Smooth muscle cell (in vitro differentiated cells): ENCODE measurements at regions not wholly inside any gene's neighbourhood (a gene's known extent, or its start where the extent isn't known, plus 50 kb on each side); places are given as distances from the start of the nearest gene placed in this dataset.

ENCODE experiments used
- DNase-seq: peaks from one replicate; lab custom pipeline; 2025; ENCODE audit not compliant: unreplicated experiment; lab: John Stamatoyannopoulos, UW
- H2AFZ ChIP-seq: fragments of 200-600 bp; sonication (generic); 2 replicates; pipeline ENCODE4 v1.6.0; 2016; ENCODE audit warnings: antibody characterized with exemption, low read depth, mild to moderate bottlenecking
- H3F3A ChIP-seq: fragments of 200-600 bp; sonication (generic); 2 replicates; pipeline ENCODE4 v1.6.0; 2017; ENCODE audit warnings: antibody characterized with exemption, low read depth
- H3K27ac ChIP-seq: fragments of 200-600 bp; sonication (generic); 2 replicates; pipeline ENCODE4 v1.5.1; 2016; ENCODE audit warnings: low read depth, mild to moderate bottlenecking
- H3K27me3 ChIP-seq: fragments of 200-600 bp; sonication (generic); 2 replicates; pipeline ENCODE4 v1.6.1; 2016; ENCODE audit warnings: low read depth, mild to moderate bottlenecking
- H3K36me3 ChIP-seq: fragments of 200-600 bp; sonication (generic); 2 replicates; pipeline ENCODE4 v1.5.1; 2016; ENCODE audit warnings: low read depth
- H3K4me1 ChIP-seq: fragments of 200-600 bp; sonication (generic); 2 replicates; pipeline ENCODE4 v1.5.1; 2016; ENCODE audit warnings: low read depth
- H3K4me2 ChIP-seq: fragments of 200-600 bp; sonication (generic); 2 replicates; pipeline ENCODE4 v1.6.0; 2016; ENCODE audit warnings: mild to moderate bottlenecking
- H3K4me3 ChIP-seq: fragments of 200-600 bp; sonication (generic); 2 replicates; pipeline ENCODE4 v1.5.1; 2016; ENCODE audit warnings: mild to moderate bottlenecking
- H3K79me2 ChIP-seq: fragments of 200-600 bp; sonication (generic); 2 replicates; pipeline ENCODE4 v1.6.0; 2016; ENCODE audit warnings: low read depth, mild to moderate bottlenecking
- H3K9ac ChIP-seq: fragments of 200-600 bp; sonication (generic); 2 replicates; pipeline ENCODE4 v1.6.0; 2016; ENCODE audit warnings: low read depth
- H3K9me3 ChIP-seq: fragments of 200-600 bp; sonication (generic); replicated peaks from 2 replicates; pipeline ENCODE4 v1.5.1; 2016; ENCODE audit warnings: low read depth
- H4K20me1 ChIP-seq: fragments of 200-600 bp; sonication (generic); 2 replicates; pipeline ENCODE4 v1.6.0; 2016; ENCODE audit warnings: low read depth
- WGBS: methylation state at CpG from one replicate; pipeline ENCODE4 v1.1.7; 2016; ENCODE audit warnings: low lambda C conversion rate; 5-methylcytosine and 5-hydroxymethylcytosine counted together
- TF ChIP-seq, protein P1 (sequence below): fragments of 200-600 bp; sonication (generic); IDR thresholded peaks from 2 replicates; pipeline ENCODE4 v1.5.1; 2017; ENCODE audit warnings: borderline replicate concordance, mild to moderate bottlenecking, antibody characterized with exemption; ENCODE audit not compliant: insufficient read depth, poor library complexity, severe bottlenecking

DNA sequence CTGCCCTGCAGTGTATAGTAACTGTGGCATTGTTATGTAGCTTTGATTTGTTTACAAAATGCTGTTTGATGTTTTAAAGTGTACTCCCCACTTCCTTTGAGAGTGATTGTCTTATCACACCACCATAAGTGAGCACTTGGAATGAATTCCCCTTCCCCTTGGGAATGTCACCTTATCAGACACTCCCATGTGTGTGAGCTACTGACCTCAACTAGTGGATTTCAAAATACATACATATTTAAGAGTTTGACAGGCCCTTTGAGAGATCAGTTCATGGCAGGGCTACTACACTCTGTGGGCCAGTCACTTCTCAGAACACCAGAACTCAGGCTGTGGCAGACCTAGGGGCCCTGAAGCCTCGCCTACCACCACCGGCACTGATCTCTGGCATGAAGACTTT is 547.6 kb downstream of the NR2F2 start:
- Histone ChIP-seq H3K9me3 (no peaks in the 10 kb centered on the region), H3K4me2 (no peak overlapping the region), H3K27me3 (peaks cover 7% of the 10 kb centered on the region), H3K4me1 (no peaks in the 10 kb centered on the region), H3K79me2 (no peaks in the 10 kb centered on the region), H3F3A (no peaks in the 10 kb centered on the region), H3K27ac (no peak overlapping the region), H4K20me1 (no peaks in the 10 kb centered on the region), H2AFZ (no peak overlapping the region), H3K36me3 (no peaks in the 10 kb centered on the region), H3K4me3 (no peak overlapping the region), H3K9ac (no peak overlapping the region)
- TF ChIP-seq, protein P1, sequence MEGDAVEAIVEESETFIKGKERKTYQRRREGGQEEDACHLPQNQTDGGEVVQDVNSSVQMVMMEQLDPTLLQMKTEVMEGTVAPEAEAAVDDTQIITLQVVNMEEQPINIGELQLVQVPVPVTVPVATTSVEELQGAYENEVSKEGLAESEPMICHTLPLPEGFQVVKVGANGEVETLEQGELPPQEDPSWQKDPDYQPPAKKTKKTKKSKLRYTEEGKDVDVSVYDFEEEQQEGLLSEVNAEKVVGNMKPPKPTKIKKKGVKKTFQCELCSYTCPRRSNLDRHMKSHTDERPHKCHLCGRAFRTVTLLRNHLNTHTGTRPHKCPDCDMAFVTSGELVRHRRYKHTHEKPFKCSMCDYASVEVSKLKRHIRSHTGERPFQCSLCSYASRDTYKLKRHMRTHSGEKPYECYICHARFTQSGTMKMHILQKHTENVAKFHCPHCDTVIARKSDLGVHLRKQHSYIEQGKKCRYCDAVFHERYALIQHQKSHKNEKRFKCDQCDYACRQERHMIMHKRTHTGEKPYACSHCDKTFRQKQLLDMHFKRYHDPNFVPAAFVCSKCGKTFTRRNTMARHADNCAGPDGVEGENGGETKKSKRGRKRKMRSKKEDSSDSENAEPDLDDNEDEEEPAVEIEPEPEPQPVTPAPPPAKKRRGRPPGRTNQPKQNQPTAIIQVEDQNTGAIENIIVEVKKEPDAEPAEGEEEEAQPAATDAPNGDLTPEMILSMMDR, result no peak
- WGBS, result 97% methylated on average over 2 of the region's 2 CpGs
- no peak for DNase-seq

GRCh38 chr15:96882121-96882772 is 551.7 kb downstream of the NR2F2 start:
- no peak overlapping the region for H3K9ac ChIP-seq
- peak overlapping the region; percentile 45 for H2AFZ ChIP-seq
- H3K4me1 ChIP-seq, result no peaks in the 10 kb centered on the region
- no peaks in the 10 kb centered on the region for H3K9me3 ChIP-seq
- H3K79me2 ChIP-seq, result no peaks in the 10 kb centered on the region
- TF ChIP-seq, protein P1, result no peak
- H3K27ac ChIP-seq, result no peak overlapping the region
- H3K36me3 ChIP-seq, result no peaks in the 10 kb centered on the region
- H3K27me3 ChIP-seq, result peaks cover 4% of the 10 kb centered on the region
- H3F3A ChIP-seq, result no peaks in the 10 kb centered on the region
- peak overlapping the region; percentile 40 for H3K4me2 ChIP-seq
- no peaks in the 10 kb centered on the region for H4K20me1 ChIP-seq
- 48% methylated on average over 4 of the region's 4 CpGs for WGBS
- no peak overlapping the region for H3K4me3 ChIP-seq
- DNase-seq, result no peak

- TF ChIP-seq, protein P1, result no peak
- no peaks in the 10 kb centered on the region for H3K9me3 ChIP-seq
- no peaks in the 10 kb centered on the region for H4K20me1 ChIP-seq
- no peak overlapping the region for H3K4me3 ChIP-seq
- H3K4me2 ChIP-seq, result no peak overlapping the region
- WGBS, result 20% methylated on average over 1 of the region's 1 CpG
- no peaks in the 10 kb centered on the region for H3K36me3 ChIP-seq
- H2AFZ ChIP-seq, result no peak overlapping the region
- H3K9ac ChIP-seq, result no peak overlapping the region
- no peaks in the 10 kb centered on the region for H3F3A ChIP-seq
- no peak overlapping the region for H3K27ac ChIP-seq
- H3K79me2 ChIP-seq, result no peaks in the 10 kb centered on the region
- no peak for DNase-seq
- peaks cover 8% of the 10 kb centered on the region for H3K27me3 ChIP-seq
- peaks cover 28% of the 10 kb centered on the region for H3K4me1 ChIP-seq
Measured at GRCh38 chr15:96887730-96888129, 557.2 kb downstream of the NR2F2 start.

- DNase-seq, result no peak
- no peak overlapping the region for H3K27ac ChIP-seq
- H4K20me1 ChIP-seq, result no peaks in the 10 kb centered on the region
- H3K36me3 ChIP-seq, result no peaks in the 10 kb centered on the region
- no peak overlapping the region for H3K9ac ChIP-seq
- no peak overlapping the region for H3K4me2 ChIP-seq
- no peak overlapping the region for H2AFZ ChIP-seq
- H3K79me2 ChIP-seq, result no peaks in the 10 kb centered on the region
- H3K9me3 ChIP-seq, result no peaks in the 10 kb centered on the region
- no peak overlapping the region for H3K4me3 ChIP-seq
- peaks cover 32% of the 10 kb centered on the region for H3K4me1 ChIP-seq
- TF ChIP-seq, protein P1, result no peak
- H3F3A ChIP-seq, result no peaks in the 10 kb centered on the region
- 18% methylated on average over 1 of the region's 1 CpG for WGBS
- peaks cover 8% of the 10 kb centered on the region for H3K27me3 ChIP-seq
Measured at GRCh38 chr15:96888764-96889163, 558.3 kb downstream of the NR2F2 start.
